PC-9 (cell line): ENCODE measurements at regions not wholly inside any gene's neighbourhood (a gene's known extent, or its start where the extent isn't known, plus 50 kb on each side); places are given as distances from the start of the nearest gene placed in this dataset.

ENCODE experiments used
- BruUV-seq: library from RNA; stranded (reverse); fragments of 400-500 nt; replicated peaks from 2 replicates; lab custom pipeline; 2021; lab: Mats Ljungman, UMichigan
- CTCF ChIA-PET: fragments of 300-600 bp; sonication (Branson Sonifier 250); formaldehyde crosslinking; loops from one replicate; lab custom pipeline; 2022; ENCODE audit warnings: antibody characterized with exemption; lab: Charles Lee
- POLR2A ChIA-PET: fragments of 300-600 bp; sonication (Branson Sonifier 250); formaldehyde crosslinking; loops from one replicate; lab custom pipeline; 2022; ENCODE audit warnings: antibody characterized with exemption; ENCODE audit not compliant: unreplicated experiment; lab: Charles Lee
- DNase-seq, 2 experiments: peaks; one replicate each; pipeline versions ENCODE4 v3.0.0 to v3.0.0-alpha.2; 2015 to 2022; ENCODE audit warnings: mixed read lengths in 1 of 2
- H2AFZ ChIP-seq: fragments of 200-600 bp; sonication (generic); 2 replicates; pipeline ENCODE4 v1.8.1; 2017; ENCODE audit warnings: antibody characterized with exemption
- H3F3A ChIP-seq: fragments of 200-600 bp; sonication (generic); 2 replicates; pipeline ENCODE4 v1.8.1; 2017; ENCODE audit warnings: antibody characterized with exemption, mild to moderate bottlenecking, low read depth; ENCODE audit not compliant: insufficient read depth
- H3K27ac ChIP-seq: fragments of 200-600 bp; sonication (generic); 2 replicates; pipeline ENCODE4 v1.6.1; 2016; ENCODE audit warnings: mixed run types
- H3K27me3 ChIP-seq: fragments of 200-600 bp; sonication (generic); 2 replicates; pipeline ENCODE4 v1.6.1; 2016; ENCODE audit warnings: low read depth, mixed run types; ENCODE audit not compliant: insufficient read depth
- H3K36me3 ChIP-seq: fragments of 200-600 bp; sonication (generic); 2 replicates; pipeline ENCODE4 v1.6.1; 2016; ENCODE audit warnings: low read depth, mixed run types
- H3K4me1 ChIP-seq: fragments of 200-600 bp; sonication (generic); replicated peaks from 2 replicates; pipeline ENCODE4 v1.6.1; 2016; ENCODE audit warnings: mixed run types; ENCODE audit not compliant: insufficient read depth
- H3K4me2 ChIP-seq: fragments of 200-600 bp; sonication (generic); 2 replicates; pipeline ENCODE4 v1.6.1; 2017; ENCODE audit warnings: mixed run types
- H3K4me3 ChIP-seq: fragments of 200-600 bp; sonication (generic); 2 replicates; pipeline ENCODE4 v1.6.1; 2016; ENCODE audit warnings: mixed run types
- H3K79me2 ChIP-seq: fragments of 200-600 bp; sonication (generic); 2 replicates; pipeline ENCODE4 v1.6.1; 2017; ENCODE audit warnings: low read depth, mixed run types
- H3K9me2 ChIP-seq: fragments of 200-600 bp; sonication (generic); 2 replicates; pipeline ENCODE4 v1.8.1; 2017; ENCODE audit warnings: mild to moderate bottlenecking; ENCODE audit not compliant: insufficient read depth
- H3K9me3 ChIP-seq: fragments of 200-600 bp; sonication (generic); 2 replicates; pipeline ENCODE4 v1.8.1; 2016; ENCODE audit warnings: low read depth; ENCODE audit not compliant: insufficient read depth
- H4K20me1 ChIP-seq: fragments of 200-600 bp; sonication (generic); 2 replicates; pipeline ENCODE4 v1.8.1; 2017; ENCODE audit not compliant: insufficient read depth
- EZH2 ChIP-seq: fragments of 200-600 bp; sonication (generic); IDR thresholded peaks from 2 replicates; pipeline ENCODE4 v1.8.0; 2017; ENCODE audit warnings: antibody characterized with exemption, low read depth
- intact Hi-C: fragments of 100-400 bp; cut with micrococcal nuclease; formaldehyde crosslinking; loops from one replicate; pipeline ENCODE4 v1.10.0; 2022; ENCODE audit not compliant: unreplicated experiment
- TF ChIP-seq, protein P1 (sequence below): fragments of 200-600 bp; sonication (generic); conservative IDR thresholded peaks from 2 replicates; pipeline ENCODE4 v1.6.1; 2017; ENCODE audit warnings: mixed run types, antibody characterized with exemption, mild to moderate bottlenecking, moderate library complexity

DNA sequence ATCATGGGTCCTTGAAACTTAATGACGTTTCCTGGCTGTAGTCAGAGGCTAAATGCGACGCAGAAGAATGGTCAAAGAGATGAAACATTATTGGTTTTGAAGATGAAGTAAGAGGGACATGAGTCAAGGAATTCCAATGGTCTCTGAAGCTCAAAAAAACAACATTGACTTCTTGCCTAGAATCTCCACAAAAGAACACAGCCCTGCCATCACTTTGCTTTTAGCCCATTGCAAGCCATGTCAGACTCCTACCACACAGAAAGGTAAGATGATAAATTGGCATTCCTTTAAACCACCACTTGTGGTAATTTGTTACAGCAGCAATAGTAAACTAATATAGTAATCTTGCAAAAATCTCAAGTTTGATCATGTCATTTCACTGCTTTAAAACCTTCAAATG is 109.4 kb downstream of the TMEM26 start:
- DNase-seq: no peak
- TF ChIP-seq, protein P1, sequence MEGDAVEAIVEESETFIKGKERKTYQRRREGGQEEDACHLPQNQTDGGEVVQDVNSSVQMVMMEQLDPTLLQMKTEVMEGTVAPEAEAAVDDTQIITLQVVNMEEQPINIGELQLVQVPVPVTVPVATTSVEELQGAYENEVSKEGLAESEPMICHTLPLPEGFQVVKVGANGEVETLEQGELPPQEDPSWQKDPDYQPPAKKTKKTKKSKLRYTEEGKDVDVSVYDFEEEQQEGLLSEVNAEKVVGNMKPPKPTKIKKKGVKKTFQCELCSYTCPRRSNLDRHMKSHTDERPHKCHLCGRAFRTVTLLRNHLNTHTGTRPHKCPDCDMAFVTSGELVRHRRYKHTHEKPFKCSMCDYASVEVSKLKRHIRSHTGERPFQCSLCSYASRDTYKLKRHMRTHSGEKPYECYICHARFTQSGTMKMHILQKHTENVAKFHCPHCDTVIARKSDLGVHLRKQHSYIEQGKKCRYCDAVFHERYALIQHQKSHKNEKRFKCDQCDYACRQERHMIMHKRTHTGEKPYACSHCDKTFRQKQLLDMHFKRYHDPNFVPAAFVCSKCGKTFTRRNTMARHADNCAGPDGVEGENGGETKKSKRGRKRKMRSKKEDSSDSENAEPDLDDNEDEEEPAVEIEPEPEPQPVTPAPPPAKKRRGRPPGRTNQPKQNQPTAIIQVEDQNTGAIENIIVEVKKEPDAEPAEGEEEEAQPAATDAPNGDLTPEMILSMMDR: no peak
- TF ChIP-seq EZH2: no peak
- CTCF ChIA-PET: no interaction called here
- Histone ChIP-seq H3K36me3 (no peaks in the 10 kb centered on the region), H3K4me1 (no peaks in the 10 kb centered on the region), H3K79me2 (no peaks in the 10 kb centered on the region), H3K27ac (no peak overlapping the region), H3F3A (no peaks in the 10 kb centered on the region), H3K9me2 (no peaks in the 10 kb centered on the region), H4K20me1 (no peaks in the 10 kb centered on the region), H3K27me3 (no peaks in the 10 kb centered on the region), H3K4me2 (no peak overlapping the region), H2AFZ (no peak overlapping the region), H3K9me3 (no peaks in the 10 kb centered on the region; the same call in 1 of the 2 replicates), H3K4me3 (no peak overlapping the region)
- no TSS peak for BruUV-seq
- POLR2A ChIA-PET: no interaction called here
- intact Hi-C loops: no loop called here

DNA sequence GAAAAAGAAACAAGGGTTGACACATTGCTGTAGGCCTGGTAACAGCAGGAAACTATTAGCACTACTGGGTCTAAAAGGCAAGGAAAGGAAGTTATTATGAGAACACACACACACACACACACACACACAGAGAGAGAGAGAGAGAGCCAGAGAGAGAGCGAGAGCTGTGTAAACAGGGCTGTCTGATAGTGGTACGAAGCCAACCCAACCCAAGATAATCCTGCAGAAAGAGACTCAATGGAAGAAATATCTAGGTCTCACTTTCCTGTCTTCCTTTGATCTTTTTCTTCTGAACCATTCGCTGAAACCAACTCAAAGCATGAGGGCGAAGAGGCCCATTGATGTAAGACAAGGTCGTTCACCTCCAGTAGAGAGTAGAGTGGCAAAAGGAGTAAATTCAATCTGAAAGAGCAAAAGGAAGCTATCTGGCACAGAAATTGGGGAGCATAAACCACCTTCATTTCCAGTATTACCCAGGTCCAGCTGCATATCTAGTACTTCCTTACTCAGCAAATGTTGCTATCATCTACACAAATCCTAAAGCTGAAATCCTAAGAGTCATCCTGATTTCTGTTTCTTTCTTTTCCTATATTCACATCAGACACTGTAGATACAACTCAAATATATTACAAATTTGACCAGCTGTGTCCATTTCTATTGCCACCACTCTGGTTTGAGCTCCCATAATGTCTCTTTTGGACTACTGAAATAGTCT is 110.2 kb downstream of the TMEM26 start:
- Histone ChIP-seq H3K4me1 (no peaks in the 10 kb centered on the region), H3K27me3 (no peaks in the 10 kb centered on the region), H3K9me2 (no peaks in the 10 kb centered on the region), H3K36me3 (no peaks in the 10 kb centered on the region), H3K4me2 (no peak overlapping the region), H3K9me3 (no peaks in the 10 kb centered on the region; the same call in 1 of the 2 replicates), H3K27ac (no peak overlapping the region), H3F3A (no peaks in the 10 kb centered on the region), H3K79me2 (no peaks in the 10 kb centered on the region), H3K4me3 (no peak overlapping the region), H4K20me1 (no peaks in the 10 kb centered on the region), H2AFZ (no peak overlapping the region; the same call in 1 of the 2 replicates)
- TF ChIP-seq EZH2: no peak
- TF ChIP-seq, protein P1: no peak
- ChIA-PET POLR2A (no interaction called here), CTCF (no interaction called here)
- intact Hi-C loops: no loop called here
- BruUV-seq: no TSS peak
- DNase-seq: no peak

DNA sequence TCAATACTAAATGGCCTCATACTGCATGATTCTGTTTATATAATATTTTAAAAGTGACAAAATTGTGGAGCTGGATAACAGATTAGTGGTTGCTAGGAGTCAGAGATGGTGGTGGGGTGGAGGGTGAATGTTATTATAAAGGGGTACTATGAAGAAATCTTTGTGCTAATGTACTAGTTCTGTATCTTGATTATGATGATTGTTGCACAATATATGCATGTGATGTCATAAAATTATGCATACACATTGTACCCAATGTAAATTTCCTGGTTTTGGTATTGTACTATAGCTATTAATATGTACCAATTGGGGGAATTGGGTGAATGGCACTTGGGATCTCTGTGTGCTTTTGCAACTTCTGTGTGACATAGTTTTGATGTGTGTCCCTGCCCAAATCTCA is 112.2 kb downstream of the TMEM26 start:
- no peaks in the 10 kb centered on the region; the same call in 1 of the 2 replicates for H3K9me3 ChIP-seq
- ChIA-PET CTCF (no interaction called here), POLR2A (no interaction called here)
- intact Hi-C loops: no loop called here
- no peak overlapping the region for H3K27ac ChIP-seq
- no TSS peak for BruUV-seq
- TF ChIP-seq, protein P1: no peak
- TF ChIP-seq EZH2: no peak
- no peaks in the 10 kb centered on the region for H3K4me1 ChIP-seq
- H3K27me3 ChIP-seq: no peaks in the 10 kb centered on the region
- no peaks in the 10 kb centered on the region for H3K79me2 ChIP-seq
- H2AFZ ChIP-seq: no peak overlapping the region
- no peak overlapping the region for H3K4me3 ChIP-seq
- no peaks in the 10 kb centered on the region for H3F3A ChIP-seq
- DNase-seq: no peak
- no peaks in the 10 kb centered on the region for H4K20me1 ChIP-seq
- H3K36me3 ChIP-seq: no peaks in the 10 kb centered on the region
- H3K9me2 ChIP-seq: no peaks in the 10 kb centered on the region
- no peak overlapping the region for H3K4me2 ChIP-seq
